DOHH2 (cell line): ENCODE measurements at regions not wholly inside any gene's neighbourhood (a gene's known extent, or its start where the extent isn't known, plus 50 kb on each side); places are given as distances from the start of the nearest gene placed in this dataset.

ENCODE experiments used
- H3F3A ChIP-seq: fragments of 200-600 bp; sonication (generic), shearing (Covaris generic); 2 replicates; pipeline ENCODE4 v1.6.0; 2016; ENCODE audit warnings: antibody characterized with exemption, mild to moderate bottlenecking; ENCODE audit not compliant: control insufficient read depth, insufficient read depth
- H3K27ac ChIP-seq: fragments of 200-600 bp; sonication (generic); 2 replicates; pipeline ENCODE4 v1.5.1; 2014; ENCODE audit warnings: low read depth, mild to moderate bottlenecking, low read length, moderate library complexity
- H3K27me3 ChIP-seq: fragments of 200-600 bp; sonication (generic); 2 replicates; pipeline ENCODE4 v1.6.1; 2014; ENCODE audit warnings: mild to moderate bottlenecking, low read length, mixed read lengths; ENCODE audit not compliant: control insufficient read depth
- H3K36me3 ChIP-seq: fragments of 200-600 bp; sonication (generic); 2 replicates; pipeline ENCODE4 v1.6.1; 2014; ENCODE audit warnings: mild to moderate bottlenecking, low read length, moderate library complexity, mixed read lengths; ENCODE audit not compliant: control insufficient read depth
- H3K4me1 ChIP-seq: fragments of 200-600 bp; sonication (generic); 2 replicates; pipeline ENCODE4 v1.6.1; 2014; ENCODE audit warnings: mild to moderate bottlenecking, low read length, mixed read lengths; ENCODE audit not compliant: control insufficient read depth
- H3K4me2 ChIP-seq: fragments of 200-600 bp; sonication (generic); 2 replicates; pipeline ENCODE4 v1.6.0; 2014; ENCODE audit warnings: mild to moderate bottlenecking, low read length, moderate library complexity
- H3K4me3 ChIP-seq: fragments of 200-600 bp; sonication (generic); 2 replicates; pipeline ENCODE4 v1.5.1; 2014; ENCODE audit warnings: mild to moderate bottlenecking, low read length, mixed read lengths
- H3K79me2 ChIP-seq: fragments of 200-600 bp; sonication (generic); 2 replicates; pipeline ENCODE4 v1.6.1; 2014; ENCODE audit warnings: mild to moderate bottlenecking, low read length, mixed read lengths; ENCODE audit not compliant: control insufficient read depth
- H3K9me2 ChIP-seq: fragments of 200-600 bp; sonication (generic); replicated peaks from 2 replicates; pipeline ENCODE4 v1.6.1; 2014; ENCODE audit warnings: mild to moderate bottlenecking, low read length, mixed read lengths; ENCODE audit not compliant: control insufficient read depth
- H3K9me3 ChIP-seq: fragments of 200-600 bp; sonication (generic); 2 replicates; pipeline ENCODE4 v1.6.1; 2014; ENCODE audit warnings: antibody characterized with exemption, low read length, mixed read lengths; ENCODE audit not compliant: control insufficient read depth, insufficient read depth
- H4K20me1 ChIP-seq: fragments of 200-600 bp; sonication (generic); 2 replicates; pipeline ENCODE4 v1.6.0; 2014; ENCODE audit warnings: low read depth, mild to moderate bottlenecking, antibody characterized with exemption, low read length, moderate library complexity; ENCODE audit not compliant: control insufficient read depth, insufficient read depth
- CTCF ChIP-seq: fragments of 200-600 bp; sonication (generic); IDR thresholded peaks from one replicate; pipeline ENCODE4 v1.5.1; 2014; ENCODE audit warnings: antibody characterized with exemption, mild to moderate bottlenecking, low read depth, low read length; ENCODE audit not compliant: poor library complexity, severe bottlenecking
- EZH2phosphoT487 ChIP-seq: fragments of 200-600 bp; sonication (generic); IDR thresholded peaks from 2 replicates; pipeline ENCODE4 v1.6.1; 2017; ENCODE audit warnings: borderline replicate concordance, mild to moderate bottlenecking, antibody characterized with exemption, low read length, moderate library complexity, mixed read lengths

- Histone ChIP-seq H3K4me1 (no peaks in the 10 kb centered on the region), H3K79me2 (no peaks in the 10 kb centered on the region), H4K20me1 (no peaks in the 10 kb centered on the region), H3F3A (no peaks in the 10 kb centered on the region), H3K4me2 (no peak overlapping the region), H3K9me2 (no peaks in the 10 kb centered on the region), H3K36me3 (no peaks in the 10 kb centered on the region), H3K27ac (no peak overlapping the region), H3K4me3 (no peak overlapping the region), H3K9me3 (no peaks in the 10 kb centered on the region), H3K27me3 (peaks cover 6% of the 10 kb centered on the region; the same call in 1 of the 2 replicates)
- TF ChIP-seq EZH2phosphoT487 = no peak
- TF ChIP-seq CTCF = no peak
Observed at GRCh38 chr6:44016131-44016870, 111.0 kb downstream of the MRPL14 start.

- Histone ChIP-seq H3K27me3 (peaks cover 9% of the 10 kb centered on the region; the same call in 1 of the 2 replicates), H3K79me2 (no peaks in the 10 kb centered on the region), H3K27ac (no peak overlapping the region), H3K4me1 (no peaks in the 10 kb centered on the region), H3K4me3 (no peak overlapping the region), H3F3A (no peaks in the 10 kb centered on the region), H3K4me2 (no peak overlapping the region), H3K9me2 (no peaks in the 10 kb centered on the region), H3K9me3 (no peaks in the 10 kb centered on the region), H4K20me1 (no peaks in the 10 kb centered on the region), H3K36me3 (no peaks in the 10 kb centered on the region)
- TF ChIP-seq CTCF (no peak), EZH2phosphoT487 (no peak)
Observed at GRCh38 chr6:44012078-44012493, 115.2 kb downstream of the MRPL14 start.

- H4K20me1 ChIP-seq = no peaks in the 10 kb centered on the region
- no peak overlapping the region for H3K4me3 ChIP-seq
- no peaks in the 10 kb centered on the region for H3K79me2 ChIP-seq
- TF ChIP-seq CTCF (no peak), EZH2phosphoT487 (no peak)
- no peak overlapping the region for H3K4me2 ChIP-seq
- H3K27me3 ChIP-seq = peaks cover 6% of the 10 kb centered on the region; the same call in 1 of the 2 replicates
- no peaks in the 10 kb centered on the region for H3K9me2 ChIP-seq
- no peaks in the 10 kb centered on the region for H3K36me3 ChIP-seq
- no peak overlapping the region for H3K27ac ChIP-seq
- no peaks in the 10 kb centered on the region for H3K4me1 ChIP-seq
- no peaks in the 10 kb centered on the region for H3K9me3 ChIP-seq
- H3F3A ChIP-seq = no peaks in the 10 kb centered on the region
Observed at GRCh38 chr6:44011350-44011920, 115.8 kb downstream of the MRPL14 start.
